NCI-H524 treated with DMSO at 0.1 percent for 48 hours (cell line): ENCODE measurements at regions not wholly inside any gene's neighbourhood (a gene's known extent, or its start where the extent isn't known, plus 50 kb on each side); places are given as distances from the start of the nearest gene placed in this dataset.

Source experiments
- DNase-seq: peaks from one replicate; lab custom pipeline; 2025; lab: John Stamatoyannopoulos, UW

DNA sequence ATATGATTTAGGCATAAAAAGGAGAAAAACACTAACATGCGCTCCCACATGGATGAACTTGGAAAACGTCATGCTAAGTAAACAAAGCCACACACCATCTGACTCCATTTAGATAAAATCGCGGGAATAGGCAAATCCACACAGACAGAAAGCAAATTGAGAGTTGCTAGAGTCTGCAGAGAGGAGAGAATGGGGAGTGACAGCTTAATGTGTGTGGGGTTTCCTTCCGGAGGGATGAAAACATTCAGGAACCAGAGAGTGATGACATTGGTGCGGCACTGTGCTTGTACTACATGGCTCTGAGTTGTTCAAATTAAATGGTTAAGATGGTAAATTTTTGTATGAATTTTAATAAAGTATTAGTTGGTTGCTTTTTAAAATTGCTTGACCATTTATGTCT lies 482.9 kb upstream of the AKR1E2 start:
- no peak for DNase-seq

GRCh38 chr10:4338768-4339167 lies 487.2 kb upstream of the AKR1E2 start:
- DNase-seq = no peak

GRCh38 chr10:4337563-4337962 lies 488.4 kb upstream of the AKR1E2 start:
- DNase-seq = no peak

DNA sequence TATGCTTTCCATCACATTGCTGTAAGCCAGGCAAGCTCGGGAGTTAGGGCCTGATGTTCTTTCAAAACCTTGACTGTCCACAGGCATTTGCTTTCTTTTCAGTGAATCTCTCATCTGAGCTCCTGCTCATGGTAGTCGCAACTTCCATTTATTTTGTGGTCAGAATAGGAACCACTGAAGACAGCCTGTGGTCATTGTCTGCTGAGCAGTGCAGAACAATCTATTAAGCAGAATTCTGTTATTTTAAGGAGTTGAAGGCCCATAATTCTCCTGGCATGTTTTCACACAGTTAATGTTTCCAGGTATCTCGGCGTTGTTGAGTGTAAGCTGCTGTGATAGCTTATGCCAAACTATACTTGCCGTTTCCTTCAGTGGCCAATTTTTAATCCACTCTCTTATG lies 491.1 kb upstream of the AKR1E2 start:
- DNase-seq = no peak

GRCh38 chr10:4334015-4334414 lies 492.0 kb upstream of the AKR1E2 start:
- DNase-seq = no peak

- no peak for DNase-seq
Measured at GRCh38 chr10:4333459-4333894, 492.5 kb upstream of the AKR1E2 start.

GRCh38 chr10:4332764-4333458 lies 493.1 kb upstream of the AKR1E2 start:
- DNase-seq = no peak

DNA sequence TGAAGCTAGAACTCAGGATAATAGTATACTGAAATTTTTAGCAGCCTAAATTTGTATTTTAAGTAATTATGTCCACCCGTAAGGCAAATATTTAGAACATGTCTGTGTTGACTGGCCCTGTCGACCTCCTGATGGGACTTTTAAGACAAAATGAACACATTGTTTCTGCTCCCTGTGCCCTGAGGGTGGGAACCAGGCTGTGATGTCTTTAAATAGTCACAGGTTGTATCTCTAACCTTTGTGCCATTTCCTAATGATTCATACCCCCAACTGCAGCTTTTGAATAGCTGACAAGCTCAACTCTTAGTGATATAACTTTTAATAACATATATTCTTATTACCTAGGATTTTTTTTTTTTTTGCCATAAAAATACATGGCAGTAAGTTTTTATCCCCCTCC lies 494.9 kb upstream of the AKR1E2 start:
- DNase-seq = no peak

GRCh38 chr10:4330636-4331035 lies 495.4 kb upstream of the AKR1E2 start:
- DNase-seq = no peak

GRCh38 chr10:4329225-4329624 lies 496.8 kb upstream of the AKR1E2 start:
- DNase-seq = no peak

- no peak for DNase-seq
Measured at GRCh38 chr10:4326647-4327046, 499.4 kb upstream of the AKR1E2 start.

GRCh38 chr10:4319870-4320367 lies 506.1 kb upstream of the AKR1E2 start:
- DNase-seq = no peak

GRCh38 chr10:4316161-4316810 lies 509.7 kb upstream of the AKR1E2 start:
- no peak for DNase-seq

DNA sequence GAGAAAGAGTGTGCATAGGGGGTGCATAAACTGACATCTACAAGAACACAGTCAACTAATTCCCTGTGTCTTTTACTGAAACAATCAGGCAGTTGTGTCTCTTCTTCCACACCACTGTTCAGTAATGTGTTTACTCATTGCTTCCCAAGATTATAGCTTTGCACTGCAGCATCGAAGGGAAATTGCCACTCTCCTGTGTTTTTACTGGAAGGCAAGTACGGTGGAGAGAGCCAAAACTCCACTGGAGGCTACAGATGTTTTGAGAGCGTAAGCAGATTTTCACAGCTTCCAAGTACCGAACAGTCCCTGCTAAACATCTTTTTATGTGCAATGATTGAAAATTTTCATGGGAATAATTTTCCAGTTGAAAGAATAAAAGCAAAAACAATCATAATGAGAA lies 510.5 kb upstream of the AKR1E2 start:
- DNase-seq = no peak

- no peak for DNase-seq
Measured at GRCh38 chr10:4313051-4313450, 513.0 kb upstream of the AKR1E2 start.

GRCh38 chr10:4312051-4312835 lies 513.8 kb upstream of the AKR1E2 start:
- DNase-seq = no peak

- DNase-seq = no peak
Measured at GRCh38 chr10:4310172-4310571, 515.8 kb upstream of the AKR1E2 start.

DNA sequence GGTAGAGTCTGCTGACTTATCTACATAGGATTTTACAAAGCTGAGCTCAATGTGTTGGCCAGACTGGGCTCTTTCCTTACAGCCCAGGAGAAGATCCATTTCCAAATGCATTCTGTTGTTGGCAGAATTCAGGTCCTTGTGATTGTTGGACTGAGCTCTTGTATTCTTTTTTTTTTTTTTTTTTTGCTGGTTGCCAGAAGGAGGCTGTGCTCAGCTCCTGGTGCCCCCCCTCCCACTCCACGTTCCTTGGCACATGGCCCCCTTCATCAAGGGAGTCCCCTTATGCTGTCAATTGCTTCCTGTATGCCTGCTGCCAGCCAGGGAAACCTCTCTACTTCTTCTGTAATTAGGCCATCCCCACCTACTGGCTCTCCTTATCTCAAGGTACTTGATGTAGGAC lies 518.1 kb upstream of the AKR1E2 start:
- DNase-seq = no peak

DNA sequence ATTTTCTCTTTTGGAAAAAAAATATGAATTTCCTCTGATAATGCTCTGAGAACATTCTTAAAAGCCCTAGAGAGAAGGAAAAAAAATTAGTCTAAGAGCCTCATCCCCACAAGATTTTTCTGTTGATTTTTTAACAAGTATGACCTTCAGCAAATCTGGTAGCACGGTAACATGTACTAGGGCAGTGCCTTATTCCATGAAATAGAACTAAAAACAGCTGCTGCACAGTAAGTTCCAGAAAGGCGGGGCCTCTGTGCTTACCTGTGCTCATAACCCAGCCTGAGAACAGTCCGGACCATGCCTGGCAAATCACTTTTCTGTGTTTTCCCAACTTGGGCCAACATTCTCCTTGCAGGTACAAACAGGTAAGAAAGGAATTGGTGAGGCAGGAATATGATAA lies 519.1 kb upstream of the AKR1E2 start:
- DNase-seq = no peak

DNA sequence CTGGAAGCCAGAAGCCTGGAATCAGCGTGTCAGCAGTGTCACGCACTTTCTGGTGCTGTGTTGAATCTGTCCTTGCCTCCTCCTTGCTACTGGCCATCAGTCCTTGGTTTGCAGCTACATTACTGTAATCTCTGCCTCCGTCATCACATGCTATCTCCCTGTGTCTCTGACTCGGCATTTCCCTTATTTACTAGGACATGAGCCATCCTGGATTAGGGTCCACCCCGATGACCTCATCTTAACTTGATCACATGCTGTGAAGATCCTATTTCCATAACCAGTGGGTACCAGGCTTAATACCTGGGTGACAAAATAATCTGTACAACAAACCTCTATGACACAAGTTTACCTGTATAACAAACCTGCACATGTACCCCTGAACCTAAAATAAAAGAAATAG lies 518.0 kb upstream of the KLF6 start:
- DNase-seq = no peak

- DNase-seq = no peak
Measured at GRCh38 chr10:4301291-4302045, 516.5 kb upstream of the KLF6 start.

DNA sequence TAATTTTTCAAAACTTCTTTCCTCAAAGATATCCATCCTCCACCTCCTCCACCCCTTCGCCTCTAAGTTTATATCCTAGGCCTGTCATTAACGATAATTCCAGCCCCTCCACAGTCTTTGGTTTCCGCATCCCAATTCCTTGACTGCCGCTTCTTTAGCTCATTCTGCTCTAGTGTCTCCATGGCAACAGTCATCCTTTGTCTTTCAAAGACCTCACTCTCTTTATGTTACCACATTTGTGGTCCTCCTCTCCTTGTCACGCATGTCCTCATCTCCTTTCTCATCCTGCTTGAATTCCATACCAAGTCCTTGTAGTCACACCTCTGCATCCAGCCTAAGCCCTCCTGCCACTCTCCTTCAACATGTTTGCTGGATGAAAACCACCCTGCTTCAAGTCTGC lies 511.2 kb upstream of the KLF6 start:
- no peak for DNase-seq
